ENCODE measurements at regions not wholly inside any gene's neighbourhood (a gene's known extent, or its start where the extent isn't known, plus 50 kb on each side); places are given as distances from the start of the nearest gene placed in this dataset.

GRCh38 chr1:221567859-221568507 is 173.9 kb downstream of the DUSP10 start:
- ChIA-PET RAD21 (ENCODE audit: unreplicated experiment) (no interaction called here), POLR2A (no interaction called here), SMC1A (ENCODE audit: uncharacterized antibody, unreplicated experiment) (interaction anchor here (0.6 to 1.5 kb wide), 2 partner anchors 8 to 18 kb away, joined by 3 to 4 read pairs; no protein-coding TSS in a partner anchor), CTCF (no interaction called here)
- ATAC-seq (no peak), DNase-seq (ENCODE audit: low read depth, low spot score) (no peak), FAIRE-seq (no peak)
- no peaks in the 10 kb centered on the region for H3K4me1 ChIP-seq (ENCODE audit: control insufficient read depth, insufficient read depth, low read length)
- intact Hi-C loops (cut with micrococcal nuclease; ENCODE audit: unreplicated experiment): no loop called here
- no TSS peak for BruUV-seq (replicated peaks)
- no peak overlapping the region for H3K9ac ChIP-seq (ENCODE audit: control insufficient read depth, insufficient read depth, low read length)
- H3K79me2 ChIP-seq (ENCODE audit: control insufficient read depth, insufficient read depth, low read length): no peaks in the 10 kb centered on the region
- no peaks in the 10 kb centered on the region for H4K20me1 ChIP-seq (ENCODE audit: control insufficient read depth, insufficient read depth)
- in situ Hi-C loops (cut with MboI): no loop called here
- no peak overlapping the region for H2AFZ ChIP-seq (ENCODE audit: control insufficient read depth, low read depth, low read length)
- H3K4me2 ChIP-seq (ENCODE audit: control insufficient read depth, insufficient read depth): no peak overlapping the region
- H3K9me3 ChIP-seq (replicated peaks; ENCODE audit: control insufficient read depth, insufficient read depth, low read length): no peaks in the 10 kb centered on the region
- H3K36me3 ChIP-seq (ENCODE audit: control insufficient read depth in 2 of 2, insufficient read depth in 2 of 2, low read length in 1 of 2): no peaks in the 10 kb centered on the region
- H3K4me3 ChIP-seq: no peak overlapping the region
- 68% methylated on average over 3 of the region's 3 CpGs for WGBS (ENCODE audit: insufficient coverage, insufficient replicate concordance, low lambda C conversion rate, missing lambda C conversion rate)
- no peaks in the 10 kb centered on the region for H3K27me3 ChIP-seq (replicated peaks in 1 of 2; ENCODE audit: control insufficient read depth in 2 of 2, insufficient read depth in 2 of 2, low read length in 1 of 2)
- no peak overlapping the region for H3K27ac ChIP-seq (ENCODE audit: control insufficient read depth, insufficient read depth)
- TF ChIP-seq MEF2B (IDR thresholded peaks at IDR 0.05; ENCODE audit: partially characterized antibody, poor library complexity, severe bottlenecking) (no peak), YY1 (IDR thresholded peaks at IDR 0.05; ENCODE audit: low read depth, low read length) (no peak), ZBTB40 (IDR thresholded peaks at IDR 0.05; ENCODE audit: borderline replicate concordance) (no peak), SKIL (IDR thresholded peaks at IDR 0.05; ENCODE audit: low read depth, poor library complexity, severe bottlenecking) (no peak), RELB (IDR thresholded peaks at IDR 0.05; ENCODE audit: low read depth) (no peak), CBX3 (IDR thresholded peaks at IDR 0.05; ENCODE audit: borderline replicate concordance, low read depth) (no peak), RUNX3 (IDR thresholded peaks at IDR 0.05; ENCODE audit: low read length) (no peak), E2F8 (IDR thresholded peaks at IDR 0.05; ENCODE audit: low read depth, partially characterized antibody) (no peak), KAT2A (conservative IDR thresholded peaks at IDR 0.05; ENCODE audit: control insufficient read depth, low read depth, low read length) (no peak), NR2C2 (IDR thresholded peaks at IDR 0.05; ENCODE audit: borderline replicate concordance, control insufficient read depth, insufficient read length, low read depth) (no peak)
